AG08396 (cell line): ENCODE measurements at regions not wholly inside any gene's neighbourhood (a gene's known extent, or its start where the extent isn't known, plus 50 kb on each side); places are given as distances from the start of the nearest gene placed in this dataset.

Experiments used
- DNase-seq: peaks from one replicate; pipeline ENCODE4 v3.0.0; 2012; ENCODE audit warnings: low spot score, mixed read lengths

- DNase-seq, result no peak
Measured at GRCh38 chr1:235009561-235010306, 118.9 kb downstream of the TOMM20 start.

DNA sequence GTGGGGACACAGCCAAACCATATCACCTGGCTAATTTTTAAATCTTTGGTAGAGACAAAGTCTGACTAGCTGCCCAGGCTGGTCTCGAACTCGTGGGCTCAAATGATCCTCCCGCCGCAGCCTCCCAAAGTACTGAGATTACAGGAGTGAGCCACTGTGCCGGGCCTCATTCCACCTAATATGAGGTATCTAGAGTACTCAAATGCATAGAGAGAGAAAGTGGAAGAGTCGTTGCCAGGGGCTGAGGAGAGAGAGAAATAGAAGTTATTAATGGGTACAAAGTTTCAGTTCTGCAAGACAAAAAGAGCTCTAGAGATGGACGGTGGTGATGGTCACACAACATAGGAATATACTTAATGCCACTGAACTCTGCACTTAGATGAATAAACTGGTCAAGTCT lies 119.6 kb downstream of the TOMM20 start:
- DNase-seq, result no peak

DNA sequence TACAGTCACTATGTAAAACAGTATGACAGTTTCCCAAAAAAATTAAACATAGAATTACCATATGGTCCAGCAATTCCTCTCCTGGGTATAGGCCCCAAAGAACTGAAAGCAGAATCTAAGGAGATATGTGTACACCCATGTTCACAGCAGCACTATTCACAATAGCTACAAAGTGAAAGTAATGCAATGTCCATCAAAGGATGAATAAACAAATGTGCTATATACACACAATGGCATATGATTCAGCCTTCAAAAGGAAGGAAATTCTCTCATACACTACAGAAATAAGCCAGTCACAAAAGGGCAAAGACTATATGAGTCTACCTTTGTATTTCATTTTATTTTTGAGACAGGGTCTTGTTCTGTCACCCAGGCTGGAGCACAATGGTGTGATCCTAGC lies 120.4 kb downstream of the TOMM20 start:
- DNase-seq, result no peak

DNA sequence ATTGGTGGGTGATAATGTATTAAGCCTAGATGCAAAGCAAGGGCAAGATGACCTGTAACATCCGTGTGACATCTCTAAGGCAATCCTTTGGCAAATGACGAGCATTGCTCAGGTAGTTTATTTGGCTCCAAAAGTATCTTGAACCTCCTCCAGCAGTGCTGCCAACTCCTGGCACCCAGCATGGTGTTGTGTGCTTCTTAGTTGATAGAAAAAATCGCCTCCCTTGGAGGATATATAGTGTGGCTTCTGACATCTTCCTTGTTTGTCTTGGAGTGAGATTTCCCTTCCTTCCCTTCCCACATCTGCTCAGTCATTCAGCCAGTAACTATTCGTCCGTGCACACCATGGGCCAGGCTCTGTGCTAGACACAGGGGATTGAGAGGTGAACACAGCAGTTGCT lies 121.8 kb downstream of the TOMM20 start:
- DNase-seq, result no peak

DNA sequence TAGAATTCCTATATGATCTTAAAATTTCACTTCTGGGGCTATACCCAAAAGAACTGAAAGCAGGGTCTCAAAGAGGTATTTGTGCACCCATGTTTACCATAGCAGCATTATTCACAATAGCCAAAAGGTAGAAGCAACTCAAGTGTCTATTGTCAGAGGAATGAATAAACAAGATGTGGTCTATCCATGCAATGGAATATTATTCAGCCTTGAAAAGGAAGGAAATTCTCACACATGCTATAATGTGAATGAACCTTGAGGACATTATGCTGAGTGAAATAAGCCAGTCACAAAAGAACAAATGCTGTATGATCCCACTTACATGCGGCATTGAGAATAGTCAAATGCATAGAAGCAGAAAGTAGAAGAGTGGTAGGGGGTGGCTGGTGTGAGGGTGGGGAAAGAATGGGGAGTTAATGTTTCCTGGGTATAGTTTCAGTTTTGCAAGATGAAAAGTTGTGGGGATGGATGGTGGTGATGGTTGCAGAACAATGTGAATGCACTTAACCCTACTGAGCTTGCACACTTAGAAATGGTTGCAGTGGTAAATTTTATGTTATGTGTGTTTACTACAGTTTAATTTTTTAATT lies 122.4 kb downstream of the TOMM20 start:
- DNase-seq, result no peak

DNA sequence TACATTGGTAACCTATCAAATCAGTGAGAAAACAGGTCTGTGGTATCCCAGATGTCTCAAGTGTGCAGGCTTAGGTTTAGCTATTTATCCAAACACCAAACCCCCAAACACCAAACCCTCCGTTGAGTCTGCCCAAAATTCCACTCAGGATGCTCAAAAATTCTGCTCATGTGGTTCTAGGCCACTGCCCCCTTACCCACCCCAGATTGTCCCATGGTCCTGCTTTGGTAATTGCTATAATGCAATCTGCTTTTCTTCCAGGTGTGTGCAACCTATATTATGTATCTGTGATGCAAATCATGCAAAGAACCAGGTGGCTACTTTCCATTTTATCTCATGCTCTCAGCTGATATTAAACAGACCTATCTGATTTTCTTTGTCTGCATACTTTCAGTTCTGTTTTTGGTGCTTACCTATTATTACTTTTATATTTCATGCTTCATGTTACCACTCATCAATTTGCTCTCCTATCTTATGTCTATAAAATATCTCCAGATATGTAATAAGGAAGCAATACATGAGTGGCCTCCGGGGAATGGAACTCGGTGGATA lies 123.7 kb downstream of the TOMM20 start:
- DNase-seq, result no peak

- DNase-seq, result no peak
Measured at GRCh38 chr1:235004276-235004675, 124.4 kb downstream of the TOMM20 start.

GRCh38 chr1:235002706-235003300 lies 125.8 kb downstream of the TOMM20 start:
- DNase-seq, result no peak

- DNase-seq, result no peak
Measured at GRCh38 chr1:234999513-234999940, 129.1 kb downstream of the TOMM20 start.

DNA sequence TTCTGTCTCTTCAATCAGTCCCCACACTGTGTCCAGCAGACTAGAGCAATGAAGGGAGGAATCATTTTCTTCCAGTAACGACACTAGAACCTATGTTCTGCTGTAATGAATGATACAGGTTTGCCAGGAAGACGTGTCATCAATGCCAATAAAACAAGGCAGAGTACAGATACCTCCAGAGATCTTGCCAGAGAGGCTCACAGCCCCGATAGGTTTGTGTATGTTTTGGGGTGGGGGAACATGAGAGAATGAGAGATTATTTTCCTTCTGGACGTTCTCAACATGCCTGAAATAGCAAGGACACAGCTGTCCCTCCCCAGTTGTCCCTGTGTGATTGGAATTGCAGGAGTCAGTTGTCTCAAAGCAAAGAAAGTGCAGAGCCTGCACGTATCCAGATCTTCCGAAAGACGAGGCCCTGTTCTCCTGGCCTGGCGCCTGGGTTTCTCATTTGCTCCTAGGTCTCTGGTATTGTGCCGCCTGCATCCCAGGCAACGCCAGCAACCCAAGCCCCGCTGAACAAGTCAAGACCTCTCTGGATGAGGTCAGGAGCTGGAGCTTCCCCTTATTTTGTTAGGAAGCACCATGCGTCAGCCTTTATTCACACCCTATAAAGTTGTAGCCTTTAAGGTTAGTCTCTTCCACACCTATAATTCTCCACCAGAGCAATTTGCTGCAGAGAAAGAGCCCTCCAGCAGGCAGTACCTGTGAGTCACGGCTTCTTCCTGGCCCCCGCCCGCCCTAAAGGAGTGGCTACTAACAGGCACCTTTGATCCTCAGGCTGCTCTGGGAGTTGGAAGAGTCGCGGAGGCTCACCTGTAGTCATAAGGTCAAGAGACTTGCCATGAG lies 130.5 kb downstream of the TOMM20 start:
- no peak for DNase-seq

- DNase-seq, result peak; percentile 87
Measured at GRCh38 chr1:234997201-234997895, 131.3 kb downstream of the TOMM20 start.

DNA sequence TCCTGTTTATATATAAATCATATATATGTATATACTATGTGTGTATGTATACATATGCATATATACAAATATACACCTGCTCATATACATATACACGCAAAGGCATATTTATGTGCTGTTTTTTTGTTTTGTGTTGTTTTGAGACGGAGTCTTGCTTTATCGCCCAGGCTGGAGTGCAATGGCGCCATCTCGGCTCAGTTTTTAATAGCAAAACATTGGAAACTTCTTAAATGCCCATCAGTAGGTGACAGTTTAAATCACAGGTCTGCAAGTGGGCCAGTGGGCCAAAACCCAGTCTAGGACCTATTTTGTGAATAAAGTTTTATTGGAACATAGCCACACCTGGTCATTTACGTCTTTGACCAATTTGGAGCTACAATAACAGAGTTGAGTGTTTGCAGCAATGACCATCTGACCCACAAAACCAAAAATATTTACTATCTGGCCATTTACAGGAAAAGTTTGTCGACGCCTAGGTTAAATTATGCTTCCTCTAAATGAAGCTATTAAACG lies 132.3 kb downstream of the TOMM20 start:
- no peak for DNase-seq

- no peak for DNase-seq
Measured at GRCh38 chr1:234994436-234995295, 134.0 kb downstream of the TOMM20 start.

GRCh38 chr1:234992065-234992464 lies 136.6 kb downstream of the TOMM20 start:
- DNase-seq, result no peak

DNA sequence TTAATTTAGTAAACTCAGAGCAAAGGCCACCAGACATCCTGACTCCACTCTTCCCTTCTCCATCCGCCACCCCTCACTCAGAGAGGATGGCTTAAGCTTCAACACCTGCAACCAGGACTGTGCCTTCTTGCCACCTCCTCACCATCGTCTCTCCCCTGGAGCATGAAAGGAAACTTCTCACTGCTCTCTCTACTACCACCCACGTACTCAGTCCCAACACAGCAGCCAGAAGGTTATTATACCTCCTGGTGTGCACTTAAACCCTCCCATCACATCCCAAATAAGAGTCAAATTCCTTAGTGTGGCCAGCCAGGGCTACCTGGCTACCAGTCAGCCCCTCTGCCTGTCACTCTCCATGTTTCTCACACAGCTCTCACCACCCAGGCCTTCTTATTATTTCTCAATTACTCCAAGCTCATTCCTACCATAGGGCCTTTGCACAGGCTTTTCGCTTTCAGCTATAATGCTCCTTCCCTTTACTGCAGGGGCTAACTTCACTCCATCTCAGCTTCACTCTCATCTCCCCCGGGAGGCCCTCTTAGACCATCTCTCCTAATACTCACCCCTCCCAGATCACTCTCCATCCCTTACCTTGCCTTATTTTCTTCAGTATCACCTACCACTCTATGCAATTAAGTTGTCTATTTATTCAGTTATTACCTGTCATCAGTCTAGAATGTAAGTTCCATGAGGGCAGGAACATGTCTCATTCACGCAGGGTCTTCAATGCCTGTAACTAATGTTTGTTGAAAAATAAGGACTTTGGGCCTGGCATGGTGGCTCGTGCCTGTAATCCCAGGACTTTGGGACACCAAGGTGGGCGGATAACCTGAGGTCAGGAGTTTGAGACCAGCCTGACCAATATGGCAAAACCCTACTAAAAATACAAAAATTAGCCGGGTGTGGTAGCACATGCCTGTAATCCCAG lies 137.5 kb downstream of the TOMM20 start:
- no peak for DNase-seq

- DNase-seq, result no peak
Measured at GRCh38 chr1:234990328-234990675, 138.3 kb downstream of the TOMM20 start.

DNA sequence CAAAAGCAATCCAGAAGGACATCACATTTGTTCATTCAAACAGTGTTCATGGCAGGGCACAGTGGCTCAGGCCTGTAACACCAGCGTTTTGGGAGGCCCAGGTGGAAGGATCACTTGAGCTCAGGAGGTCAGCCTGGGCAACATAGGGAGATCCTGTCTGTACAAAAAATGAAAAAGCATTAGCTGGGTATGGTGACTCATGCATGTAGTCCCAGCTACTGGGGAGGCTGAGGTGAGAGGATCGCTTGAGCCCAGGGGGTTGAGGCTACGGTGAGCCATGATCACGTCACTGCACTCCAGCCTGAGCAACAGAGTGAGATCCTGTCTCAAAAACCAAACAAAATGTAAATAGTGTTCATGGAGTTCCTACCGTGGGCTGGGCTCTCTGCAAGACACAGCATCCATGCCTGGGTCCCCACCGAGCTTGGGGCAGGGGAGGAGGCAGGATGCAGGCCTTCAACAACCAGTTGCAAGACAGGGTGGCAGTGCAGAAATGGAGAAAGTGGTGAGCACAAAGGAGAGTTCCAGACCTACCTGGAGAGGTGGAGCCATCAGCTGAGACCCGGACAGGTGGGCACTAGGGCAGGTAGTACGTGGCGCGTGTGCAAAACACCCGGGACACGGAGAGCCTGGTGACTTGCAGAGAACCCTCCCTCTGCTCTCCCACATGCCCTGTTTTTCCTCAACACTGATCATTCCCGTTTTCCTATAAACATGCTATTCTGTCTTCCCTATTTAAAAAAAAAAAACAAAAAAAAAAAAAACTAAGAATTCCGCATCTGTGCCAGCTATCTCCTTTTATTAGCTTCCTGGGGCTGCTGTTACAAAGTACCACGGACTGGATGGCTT lies 138.9 kb downstream of the TOMM20 start:
- no peak for DNase-seq

- DNase-seq, result no peak
Measured at GRCh38 chr1:234989019-234989418, 139.6 kb downstream of the TOMM20 start.
